GM21717 (cell line): ENCODE measurements at regions not wholly inside any gene's neighbourhood (a gene's known extent, or its start where the extent isn't known, plus 50 kb on each side); places are given as distances from the start of the nearest gene placed in this dataset.

ENCODE experiments used
- ATAC-seq: cut with Tn5 transposase; IDR thresholded peaks from one replicate; pipeline ENCODE4 v1.9.1; 2021; ENCODE audit warnings: mild to moderate bottlenecking, moderate library complexity; ENCODE audit not compliant: unreplicated experiment

GRCh38 chr9:119556129-119556875 lies 187.1 kb upstream of the BRINP1 start:
- ATAC-seq: peak; percentile 99

- ATAC-seq: no peak
Observed at GRCh38 chr9:119544492-119544891, 175.3 kb upstream of the BRINP1 start.

GRCh38 chr9:119537138-119537537 lies 167.9 kb upstream of the BRINP1 start:
- ATAC-seq: no peak

- ATAC-seq: no peak
Observed at GRCh38 chr9:119533504-119533903, 164.3 kb upstream of the BRINP1 start.

GRCh38 chr9:119526698-119527097 lies 157.5 kb upstream of the BRINP1 start:
- no peak for ATAC-seq

GRCh38 chr9:119523508-119523907 lies 154.3 kb upstream of the BRINP1 start:
- no peak for ATAC-seq

- ATAC-seq: no peak
Observed at GRCh38 chr9:119522381-119522780, 153.1 kb upstream of the BRINP1 start.

- no peak for ATAC-seq
Observed at GRCh38 chr9:119509291-119509905, 140.2 kb upstream of the BRINP1 start.

- no peak for ATAC-seq
Observed at GRCh38 chr9:119501374-119501773, 132.1 kb upstream of the BRINP1 start.

- ATAC-seq: no peak
Observed at GRCh38 chr9:119500072-119500771, 131.0 kb upstream of the BRINP1 start.

- no peak for ATAC-seq
Observed at GRCh38 chr9:119487118-119487827, 118.0 kb upstream of the BRINP1 start.

GRCh38 chr9:119483153-119483552 lies 113.9 kb upstream of the BRINP1 start:
- ATAC-seq: no peak

- ATAC-seq: no peak
Observed at GRCh38 chr9:119477197-119477596, 108.0 kb upstream of the BRINP1 start.

GRCh38 chr9:119458068-119458467 lies 88.8 kb upstream of the BRINP1 start:
- ATAC-seq: no peak

GRCh38 chr9:119453980-119454379 lies 84.7 kb upstream of the BRINP1 start:
- ATAC-seq: no peak

GRCh38 chr9:119453490-119453911 lies 84.3 kb upstream of the BRINP1 start:
- ATAC-seq: no peak

- no peak for ATAC-seq
Observed at GRCh38 chr9:119451426-119451825, 82.2 kb upstream of the BRINP1 start.

- ATAC-seq: no peak
Observed at GRCh38 chr9:119443179-119443578, 73.9 kb upstream of the BRINP1 start.

- no peak for ATAC-seq
Observed at GRCh38 chr9:119441832-119442231, 72.6 kb upstream of the BRINP1 start.

- no peak for ATAC-seq
Observed at GRCh38 chr9:119441338-119441737, 72.1 kb upstream of the BRINP1 start.

- no peak for ATAC-seq
Observed at GRCh38 chr9:119436261-119436660, 67.0 kb upstream of the BRINP1 start.
